22Rv1 (cell line): ENCODE measurements at regions not wholly inside any gene's neighbourhood (a gene's known extent, or its start where the extent isn't known, plus 50 kb on each side); places are given as distances from the start of the nearest gene placed in this dataset.

Experiments used
- ZFX ChIP-seq: fragments of 450-650 bp; IDR thresholded peaks from 2 replicates; pipeline ENCODE4 v1.6.1; 2017; ENCODE audit warnings: antibody characterized with exemption, borderline replicate concordance
- TF ChIP-seq, protein P1 (sequence below): fragments of 450-650 bp; IDR thresholded peaks from 2 replicates; pipeline ENCODE4 v1.5.1; 2017; ENCODE audit warnings: mild to moderate bottlenecking

DNA sequence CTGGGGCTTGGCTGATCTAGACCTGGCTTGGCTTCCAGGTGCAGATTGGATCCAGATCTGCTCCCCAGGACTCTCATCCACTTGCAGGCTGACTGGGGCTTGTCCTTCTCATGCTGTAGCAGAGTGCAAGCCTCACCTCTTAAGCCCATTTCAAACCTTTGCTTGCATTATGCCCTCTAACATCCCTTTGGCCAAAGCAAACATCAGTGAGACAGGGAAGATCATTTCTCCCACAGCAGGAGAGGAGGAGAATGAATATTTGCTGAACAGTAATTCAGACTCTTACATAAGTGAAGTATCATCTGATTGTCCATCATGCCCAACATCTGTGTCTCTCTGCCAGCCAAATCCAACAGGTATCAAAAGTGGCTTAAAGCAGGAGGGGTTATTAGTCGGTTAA, 194.9 kb downstream of the C9orf152 start:
- TF ChIP-seq, protein P1, sequence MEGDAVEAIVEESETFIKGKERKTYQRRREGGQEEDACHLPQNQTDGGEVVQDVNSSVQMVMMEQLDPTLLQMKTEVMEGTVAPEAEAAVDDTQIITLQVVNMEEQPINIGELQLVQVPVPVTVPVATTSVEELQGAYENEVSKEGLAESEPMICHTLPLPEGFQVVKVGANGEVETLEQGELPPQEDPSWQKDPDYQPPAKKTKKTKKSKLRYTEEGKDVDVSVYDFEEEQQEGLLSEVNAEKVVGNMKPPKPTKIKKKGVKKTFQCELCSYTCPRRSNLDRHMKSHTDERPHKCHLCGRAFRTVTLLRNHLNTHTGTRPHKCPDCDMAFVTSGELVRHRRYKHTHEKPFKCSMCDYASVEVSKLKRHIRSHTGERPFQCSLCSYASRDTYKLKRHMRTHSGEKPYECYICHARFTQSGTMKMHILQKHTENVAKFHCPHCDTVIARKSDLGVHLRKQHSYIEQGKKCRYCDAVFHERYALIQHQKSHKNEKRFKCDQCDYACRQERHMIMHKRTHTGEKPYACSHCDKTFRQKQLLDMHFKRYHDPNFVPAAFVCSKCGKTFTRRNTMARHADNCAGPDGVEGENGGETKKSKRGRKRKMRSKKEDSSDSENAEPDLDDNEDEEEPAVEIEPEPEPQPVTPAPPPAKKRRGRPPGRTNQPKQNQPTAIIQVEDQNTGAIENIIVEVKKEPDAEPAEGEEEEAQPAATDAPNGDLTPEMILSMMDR = no peak
- no peak for TF ChIP-seq ZFX
